ENCODE measurements at regions not wholly inside any gene's neighbourhood (a gene's known extent, or its start where the extent isn't known, plus 50 kb on each side); places are given as distances from the start of the nearest gene placed in this dataset.

GRCh38 chr2:235141411-235142128 lies 189.8 kb downstream of the SH3BP4 start:
- DNase-seq: no peak

DNA sequence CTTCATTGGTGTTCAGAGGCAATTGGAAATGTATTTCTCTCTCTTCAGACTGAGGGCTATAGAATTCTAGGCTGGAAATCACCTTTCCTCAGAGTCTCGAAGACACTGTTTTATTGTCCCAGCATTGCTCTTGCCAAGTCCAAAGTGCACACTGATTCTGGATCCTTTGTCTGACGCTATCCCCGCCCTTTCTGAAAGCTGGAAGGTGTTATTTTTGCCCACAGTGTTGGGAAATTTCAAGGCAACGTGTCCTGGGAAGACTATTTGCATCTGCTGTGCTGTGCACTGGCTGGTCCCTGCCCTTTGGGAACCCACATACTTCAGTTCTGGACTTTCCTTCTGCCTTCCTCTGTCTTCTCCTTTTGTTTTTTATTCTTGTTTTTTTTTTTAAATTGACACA lies 190.8 kb downstream of the SH3BP4 start:
- DNase-seq: no peak

- DNase-seq: no peak
These were observed 192.0 kb downstream of the SH3BP4 start for GRCh38 chr2:235143789-235144188.

DNA sequence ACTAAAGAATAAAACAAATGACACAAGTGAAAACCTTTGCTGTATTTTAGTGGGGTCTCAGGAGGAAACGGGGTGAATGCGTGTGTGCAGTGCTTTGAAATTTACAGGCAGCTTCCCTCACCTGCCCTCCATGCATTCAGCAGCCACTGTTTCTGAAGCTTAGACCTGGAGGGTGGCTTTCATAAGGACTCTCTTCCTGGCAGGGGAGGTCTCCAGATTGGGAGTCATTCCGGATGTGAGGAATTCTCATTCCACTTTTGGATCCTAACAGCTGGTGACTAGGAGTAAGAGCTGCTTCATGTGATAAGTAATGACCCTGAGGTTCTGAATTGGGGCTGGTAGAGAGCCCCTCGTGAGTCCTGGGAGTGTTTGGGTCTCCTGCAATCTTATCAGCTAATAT lies 192.5 kb downstream of the SH3BP4 start:
- no peak for DNase-seq

DNA sequence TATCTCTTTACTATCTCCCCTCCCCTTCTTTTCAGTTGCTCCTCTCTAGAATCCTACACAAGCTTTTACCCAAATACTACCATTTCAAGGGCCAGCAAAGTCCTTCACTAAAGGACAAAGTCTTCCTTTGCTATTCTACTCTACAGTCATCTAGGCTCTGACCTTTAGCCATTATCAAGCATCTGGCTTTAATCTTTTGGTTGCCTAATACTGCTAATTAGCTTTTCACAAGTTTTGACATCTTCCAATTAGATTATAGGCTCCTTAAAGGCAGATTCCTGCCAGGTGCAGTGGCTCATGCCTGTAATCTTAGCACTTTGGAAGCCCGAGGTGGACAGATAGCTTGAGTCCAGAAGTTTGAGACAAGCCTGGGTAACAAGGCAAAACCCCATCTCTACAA lies 194.4 kb downstream of the SH3BP4 start:
- DNase-seq: no peak

- no peak for DNase-seq
These were observed 195.2 kb downstream of the SH3BP4 start for GRCh38 chr2:235146871-235147565.

GRCh38 chr2:235148201-235149170 lies 196.7 kb downstream of the SH3BP4 start:
- DNase-seq: no peak

GRCh38 chr2:235149240-235149659 lies 197.4 kb downstream of the SH3BP4 start:
- no peak for DNase-seq

DNA sequence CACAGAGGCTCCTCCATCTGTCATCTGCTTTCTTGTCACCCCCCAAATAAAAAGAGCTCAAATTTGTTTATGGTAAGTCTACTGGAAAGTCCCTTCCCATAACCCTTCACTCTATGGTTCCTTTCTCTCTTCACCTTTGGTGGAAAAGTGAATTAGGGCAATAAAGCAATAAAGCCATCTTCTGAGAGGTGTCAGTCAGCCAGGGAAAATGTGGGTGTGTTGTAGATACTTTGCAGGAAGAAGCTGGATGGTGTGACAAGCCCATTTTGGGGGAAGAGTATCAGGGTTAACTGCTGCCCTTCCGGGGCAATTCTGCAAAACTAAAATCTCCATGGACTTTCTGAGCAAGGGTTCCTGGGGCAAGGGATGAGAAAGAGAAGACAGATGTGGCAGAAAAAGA lies 197.9 kb downstream of the SH3BP4 start:
- no peak for DNase-seq

GRCh38 chr2:235151152-235151551 lies 199.3 kb downstream of the SH3BP4 start:
- DNase-seq: no peak

- DNase-seq: no peak
These were observed 203.3 kb downstream of the SH3BP4 start for GRCh38 chr2:235155163-235155562.

- no peak for DNase-seq
These were observed 204.2 kb downstream of the SH3BP4 start for GRCh38 chr2:235156055-235156454.

GRCh38 chr2:235157746-235158482 lies 206.1 kb downstream of the SH3BP4 start:
- DNase-seq: no peak

DNA sequence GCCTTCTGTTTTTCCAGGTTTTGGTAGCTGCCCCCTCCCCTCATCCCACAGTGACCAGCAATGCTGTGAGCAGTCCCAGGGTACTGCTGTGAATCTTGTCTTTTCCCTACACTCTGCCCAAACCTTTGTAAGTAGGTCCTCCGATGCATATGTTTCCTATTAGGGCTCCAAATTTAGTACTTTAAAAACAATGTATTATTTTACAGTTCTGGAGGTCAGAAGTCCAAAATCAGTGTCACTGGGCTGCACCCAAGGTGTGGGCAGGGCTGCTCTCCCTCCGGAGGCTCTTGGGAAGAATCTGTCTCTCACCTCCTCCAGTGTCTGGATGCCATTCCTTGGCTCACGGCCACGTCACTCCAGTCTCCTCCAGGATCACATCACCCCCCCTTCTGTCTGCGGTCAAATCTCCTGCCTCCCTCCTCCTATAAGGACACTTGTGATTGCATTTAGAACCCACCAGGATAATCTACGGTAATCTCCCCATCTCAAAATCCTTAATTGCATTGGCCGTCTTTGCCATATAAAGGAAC lies 208.5 kb downstream of the SH3BP4 start:
- no peak for DNase-seq

DNA sequence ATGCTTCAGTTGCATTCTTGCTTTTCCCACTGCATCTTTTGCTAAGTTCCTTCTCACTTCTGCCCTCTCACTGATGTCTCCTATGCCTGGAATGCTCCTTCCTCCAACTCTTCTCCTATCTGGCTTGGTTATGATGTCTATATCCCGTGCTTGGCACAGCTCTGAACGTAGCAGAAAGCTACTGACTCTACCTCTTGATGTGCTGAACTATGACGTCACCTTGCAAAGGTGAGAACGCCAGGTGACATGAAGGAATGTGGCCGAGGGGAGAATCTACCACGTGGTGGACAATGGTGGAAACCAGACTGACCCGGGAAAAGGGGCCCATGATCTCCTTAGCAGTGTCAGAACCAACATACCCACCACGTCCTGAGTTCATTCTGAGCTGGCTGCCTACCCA lies 209.7 kb downstream of the SH3BP4 start:
- DNase-seq: no peak

GRCh38 chr2:235162082-235162836 lies 210.4 kb downstream of the SH3BP4 start:
- no peak for DNase-seq

DNA sequence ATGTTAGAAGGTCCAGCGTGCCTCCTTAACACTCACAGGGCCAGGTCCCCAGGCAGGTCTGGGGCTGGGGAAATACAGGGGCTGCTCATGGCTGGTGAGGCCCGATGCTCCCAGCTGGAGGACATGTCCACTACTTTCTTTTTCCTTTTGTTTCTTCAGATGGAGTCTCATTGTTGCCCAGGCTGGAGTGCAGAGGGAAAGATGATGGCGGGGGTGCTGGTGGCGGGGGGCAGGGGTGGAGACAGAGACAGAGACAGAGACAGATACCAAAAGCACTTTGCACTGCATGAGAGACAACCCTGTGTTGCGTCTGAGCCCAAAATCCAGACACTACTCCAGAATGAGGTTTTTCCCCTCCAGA lies 211.0 kb downstream of the SH3BP4 start:
- no peak for DNase-seq

- no peak for DNase-seq
These were observed 213.3 kb downstream of the SH3BP4 start for GRCh38 chr2:235165136-235165535.

DNA sequence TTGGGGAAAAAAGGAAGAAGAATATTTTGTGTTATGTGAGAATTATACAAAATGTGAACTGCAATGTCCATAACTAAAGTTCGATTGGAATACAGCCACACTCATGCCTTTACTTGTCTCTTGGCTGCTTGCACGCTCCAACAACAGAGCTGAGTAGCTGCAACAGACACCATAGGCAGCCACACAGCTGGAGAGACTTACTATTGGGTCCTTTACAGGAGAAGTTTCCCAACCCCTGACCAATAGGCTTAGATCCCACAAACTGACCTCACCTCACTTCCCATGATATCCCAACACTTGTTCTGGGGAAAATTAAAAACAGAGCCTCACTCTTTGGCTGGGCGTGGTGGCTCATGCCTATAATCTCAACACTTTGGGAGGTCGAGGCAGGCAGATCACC lies 213.8 kb downstream of the SH3BP4 start:
- no peak for DNase-seq

- DNase-seq: no peak
These were observed 216.6 kb downstream of the SH3BP4 start for GRCh38 chr2:235168174-235168979.

DNA sequence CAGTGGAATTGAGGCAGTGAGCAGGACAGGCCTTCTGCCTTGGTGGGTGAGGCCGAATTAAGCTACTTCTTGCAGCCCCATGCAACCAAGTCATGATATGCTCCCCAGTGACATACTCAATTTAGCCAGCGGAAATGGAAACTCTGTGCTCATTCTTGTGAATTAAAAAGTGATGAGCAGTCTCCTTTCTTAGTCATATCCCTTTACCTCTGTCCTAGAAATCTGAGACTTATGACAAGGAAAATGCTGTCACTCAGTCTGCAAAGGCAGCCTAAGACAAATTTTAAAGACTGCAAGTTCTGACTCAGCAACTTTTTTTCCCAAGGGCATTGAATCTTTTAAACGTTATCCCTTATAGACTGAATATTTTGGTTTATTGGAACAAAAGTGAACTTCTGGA lies 218.2 kb downstream of the SH3BP4 start:
- no peak for DNase-seq
